Right atrium auricular region (tissue), 2 donors: ENCODE measurements at regions not wholly inside any gene's neighbourhood (a gene's known extent, or its start where the extent isn't known, plus 50 kb on each side); places are given as distances from the start of the nearest gene placed in this dataset.

Experiments
- DNase-seq: peaks from one replicate; pipeline ENCODE4 v3.0.0-alpha.2; 2019; ENCODE audit warnings: low spot score
- H3K27ac ChIP-seq, 2 donors: fragments of 200-600 bp; sonication (generic); 1 replicate in 1 of 2; 2 replicates in 1 of 2; pipeline ENCODE4 v1.5.1; 2016 to 2019
- H3K27me3 ChIP-seq, 2 donors: fragments of 200-600 bp; sonication (generic); one replicate each; pipeline versions ENCODE4 v1.5.1 to v1.6.0; 2017 to 2019
- H3K36me3 ChIP-seq: fragments of 200-600 bp; sonication (generic); one replicate; pipeline ENCODE4 v1.5.1; 2016
- H3K4me1 ChIP-seq, 2 donors: fragments of 200-600 bp; sonication (generic); one replicate each; pipeline versions ENCODE4 v1.5.1 to v1.6.0; 2017 to 2019
- H3K4me3 ChIP-seq, 2 donors: fragments of 200-600 bp; sonication (generic); 1 replicate in 1 of 2; 2 replicates in 1 of 2; pipeline ENCODE4 v1.5.1; 2017 to 2019; ENCODE audit warnings: mild to moderate bottlenecking in 1 of 2, moderate library complexity in 1 of 2
- H3K9me3 ChIP-seq, 2 donors: fragments of 200-600 bp; sonication (generic); one replicate each; pipeline ENCODE4 v1.5.1; 2019
- CTCF ChIP-seq, 2 donors: fragments of 200-600 bp; sonication (generic); IDR thresholded peaks; one replicate each; pipeline ENCODE4 v1.5.1; 2019; ENCODE audit warnings: antibody characterized with exemption in 2 of 2

DNA sequence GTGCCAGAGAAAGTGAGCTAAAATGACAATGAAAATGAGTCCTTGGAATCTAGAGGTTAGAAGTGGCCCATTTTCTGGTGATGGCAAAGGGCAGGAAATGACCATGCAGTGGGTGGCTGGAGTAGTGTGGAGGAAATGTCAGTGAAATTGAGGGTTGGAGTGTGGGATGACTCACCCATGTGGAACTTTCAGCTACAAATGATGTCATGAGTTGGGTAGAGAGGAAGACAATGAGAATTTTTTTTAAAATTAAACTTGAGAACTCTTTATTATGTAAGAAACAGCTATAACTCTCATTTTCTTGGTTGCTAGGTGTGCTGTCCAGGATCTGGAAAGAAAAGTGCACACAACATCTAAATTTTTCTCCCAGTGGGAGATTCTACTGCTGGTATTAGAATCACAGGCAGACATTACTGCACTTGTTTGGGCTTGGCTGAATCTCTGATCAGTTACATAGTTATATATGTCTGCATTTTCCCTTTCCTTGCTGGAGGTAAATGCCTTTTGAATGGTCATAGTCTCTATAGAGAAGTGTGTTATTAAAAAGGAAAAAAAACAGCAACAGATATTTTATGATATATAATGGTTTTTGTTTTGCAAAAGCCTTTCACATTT is 56.8 kb upstream of the GNG12 start:
- no peak for DNase-seq
- H3K27me3 ChIP-seq = no peaks in the 10 kb centered on the region

GRCh38 chr1:67889466-67889865 is 56.2 kb upstream of the GNG12 start:
- no peak for DNase-seq

More for the DNA sequence above, 56.8 kb upstream of the GNG12 start:
- no peak for TF ChIP-seq CTCF (IDR thresholded peaks at IDR 0.05)
- no peak overlapping the region for H3K27ac ChIP-seq
- H3K4me3 ChIP-seq = no peak overlapping the region
- no peaks in the 10 kb centered on the region for H3K4me1 ChIP-seq
- H3K9me3 ChIP-seq = no peaks in the 10 kb centered on the region
- no peaks in the 10 kb centered on the region for H3K36me3 ChIP-seq

DNA sequence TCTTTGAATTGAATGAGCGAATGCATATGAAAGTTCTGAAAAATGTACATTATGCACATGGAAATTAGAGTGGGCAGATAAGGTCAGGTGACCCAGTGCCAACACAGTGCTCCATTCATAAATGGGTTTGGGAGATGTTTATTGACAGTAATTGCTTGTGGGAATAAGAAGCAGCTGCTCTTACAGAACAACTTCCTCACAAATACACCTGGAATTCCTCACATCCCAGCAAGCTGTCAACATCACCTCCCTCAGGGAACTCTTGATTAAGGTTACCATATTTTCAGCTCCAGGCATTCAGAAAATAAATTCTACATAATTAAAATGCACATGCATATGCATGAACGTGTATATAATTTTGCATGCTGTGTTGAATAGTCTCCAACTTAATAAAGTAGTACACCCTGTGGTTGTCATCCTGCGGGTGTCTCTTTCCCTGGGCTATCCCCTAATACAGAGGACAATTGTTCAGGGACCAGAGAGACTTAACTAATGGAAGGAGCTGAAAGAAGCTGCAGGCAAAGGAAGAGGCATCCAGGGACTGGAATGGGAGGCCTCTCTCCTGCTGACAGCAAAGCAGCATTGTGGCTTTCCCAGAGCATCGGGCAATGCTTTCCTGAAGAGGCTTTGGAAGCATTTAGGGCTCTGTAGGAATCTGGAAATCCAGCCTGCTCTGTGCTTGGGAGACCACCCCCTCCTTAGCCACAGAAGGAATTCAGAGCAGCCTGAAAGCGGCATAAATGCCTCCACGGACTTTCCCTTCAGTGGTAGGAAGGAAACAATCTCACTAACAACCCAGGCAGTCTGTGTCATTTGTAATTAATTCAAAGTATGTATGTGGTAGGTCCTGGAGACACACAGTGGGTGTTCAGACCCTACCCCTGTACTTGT is 55.2 kb upstream of the GNG12 start:
- Histone ChIP-seq H3K27ac (no peak overlapping the region), H3K4me1 (no peaks in the 10 kb centered on the region), H3K9me3 (no peaks in the 10 kb centered on the region), H3K36me3 (no peaks in the 10 kb centered on the region), H3K4me3 (no peak overlapping the region), H3K27me3 (no peaks in the 10 kb centered on the region)
- TF ChIP-seq CTCF (IDR thresholded peaks at IDR 0.05) = no peak
- DNase-seq = no peak

More at GRCh38 chr1:67889466-67889865, 56.2 kb upstream of the GNG12 start:
- H3K36me3 ChIP-seq = no peaks in the 10 kb centered on the region
- H3K27me3 ChIP-seq = no peaks in the 10 kb centered on the region
- H3K27ac ChIP-seq = no peak overlapping the region
- H3K9me3 ChIP-seq = no peaks in the 10 kb centered on the region
- no peaks in the 10 kb centered on the region for H3K4me1 ChIP-seq
- no peak for TF ChIP-seq CTCF (IDR thresholded peaks at IDR 0.05)
- no peak overlapping the region for H3K4me3 ChIP-seq

GRCh38 chr1:67887146-67887545 is 53.9 kb upstream of the GNG12 start:
- Histone ChIP-seq H3K4me3 (no peak overlapping the region), H3K36me3 (no peaks in the 10 kb centered on the region), H3K9me3 (no peaks in the 10 kb centered on the region), H3K4me1 (no peaks in the 10 kb centered on the region), H3K27me3 (no peaks in the 10 kb centered on the region), H3K27ac (no peak overlapping the region)
- no peak for DNase-seq
- no peak for TF ChIP-seq CTCF (IDR thresholded peaks at IDR 0.05)

- no peak for DNase-seq
- Histone ChIP-seq H3K27ac (no peak overlapping the region), H3K4me1 (no peaks in the 10 kb centered on the region), H3K27me3 (no peaks in the 10 kb centered on the region), H3K9me3 (no peaks in the 10 kb centered on the region), H3K4me3 (no peak overlapping the region), H3K36me3 (no peaks in the 10 kb centered on the region)
- TF ChIP-seq CTCF (IDR thresholded peaks at IDR 0.05) = no peak
These were observed 52.8 kb upstream of the GNG12 start for GRCh38 chr1:67886076-67886475.
